Kidney (tissue), 13 donors: ENCODE measurements at regions not wholly inside any gene's neighbourhood (a gene's known extent, or its start where the extent isn't known, plus 50 kb on each side); places are given as distances from the start of the nearest gene placed in this dataset.

Experiments
- DNase-seq, 5 donors: peaks; one replicate each; pipeline ENCODE4 v3.0.0-alpha.2; 2013 to 2020
- FAIRE-seq: peaks from 2 replicates; lab custom pipeline; 2012; peaks lifted over from hg19 to GRCh38; lab: Jason Lieb, UNC
- H3K27ac ChIP-seq, 2 donors: one replicate each; pipeline ENCODE4 v1.7.0; 2013; ENCODE audit warnings: low read depth in 2 of 2, low read length in 2 of 2, inconsistent platforms in 1 of 2
- H3K27me3 ChIP-seq: one replicate; pipeline ENCODE4 v1.7.1; 2013; ENCODE audit warnings: low read length, inconsistent platforms; ENCODE audit not compliant: control insufficient read depth, insufficient read depth
- H3K36me3 ChIP-seq, 3 donors: one replicate each; pipeline versions ENCODE4 v1.7.0 to v1.7.1; 2013; ENCODE audit warnings: low read length in 3 of 3, control low read depth in 1 of 3, inconsistent platforms in 1 of 3; ENCODE audit not compliant: insufficient read depth in 3 of 3, control insufficient read depth in 2 of 3
- H3K4me1 ChIP-seq, 3 donors: one replicate each; pipeline versions ENCODE4 v1.7.0 to v1.7.1; 2013; ENCODE audit warnings: low read length in 3 of 3, inconsistent platforms in 1 of 3, low read depth in 1 of 3; ENCODE audit not compliant: control insufficient read depth in 2 of 3, insufficient read depth in 2 of 3
- H3K4me3 ChIP-seq, 3 donors: one replicate each; pipeline versions ENCODE4 v1.7.0 to v1.8.1; 2013; ENCODE audit warnings: low read length in 3 of 3, control low read depth in 1 of 3, inconsistent platforms in 1 of 3
- H3K9ac ChIP-seq, 3 donors: one replicate each; pipeline versions ENCODE4 v1.7.0 to v1.7.1; 2013; ENCODE audit warnings: low read length in 3 of 3, control low read depth in 1 of 3, inconsistent platforms in 1 of 3
- H3K9me3 ChIP-seq, 3 donors: one replicate each; pipeline versions ENCODE4 v1.7.0 to v1.7.1; 2013; ENCODE audit warnings: low read length in 3 of 3, control low read depth in 1 of 3, inconsistent platforms in 1 of 3; ENCODE audit not compliant: control insufficient read depth in 2 of 3, insufficient read depth in 1 of 3
- intact Hi-C: fragments of 100-400 bp; cut with DNase I; formaldehyde crosslinking; loops from one replicate; pipeline ENCODE4 v1.11.1; 2022
- TF ChIP-seq, protein P1 (sequence below): IDR thresholded peaks from 3 replicates; pipeline ENCODE4 v1.5.1; 2012; ENCODE audit warnings: mild to moderate bottlenecking, moderate library complexity, borderline replicate concordance; ENCODE audit not compliant: insufficient read depth; ENCODE audit errors: extremely low read depth
- donor health status: control.
- donor health status: control.
- donor health status: control.
- donor health status: control.
- donor health status: control.
- donor health status: DM: yes; HTN: yes; CAD: no.
- donor health status: Normal renal cell carcinoma (clear cell type).

DNA sequence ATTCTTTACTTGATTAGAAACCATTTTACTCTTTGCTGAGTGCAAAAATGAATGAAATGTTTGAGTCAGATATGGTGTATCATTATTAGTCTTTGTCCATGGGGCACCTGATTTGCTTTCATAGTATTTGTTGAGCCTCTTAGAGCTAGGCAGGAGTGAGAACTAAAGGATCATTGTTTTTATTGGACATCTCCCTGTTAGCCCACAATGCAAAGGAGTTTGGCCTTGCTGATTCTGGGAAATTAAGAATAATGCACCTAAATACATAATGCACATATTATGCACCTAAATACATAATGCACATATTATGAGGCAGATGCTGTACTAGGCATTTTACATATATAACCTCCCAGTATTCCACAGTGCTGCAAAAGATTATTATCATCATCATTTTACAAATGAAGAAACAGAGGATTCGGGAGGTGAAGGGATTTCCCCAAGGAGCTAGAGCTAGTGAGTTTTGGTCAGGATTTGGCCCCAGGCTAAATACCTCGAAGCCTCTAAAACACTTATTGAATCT is 113.0 kb upstream of the LIFR start:
- H3K27ac ChIP-seq = no peak overlapping the region
- no peak overlapping the region for H3K4me3 ChIP-seq
- FAIRE-seq (no peak), DNase-seq (no peak)
- H3K36me3 ChIP-seq = no peaks in the 10 kb centered on the region
- no peak overlapping the region for H3K9ac ChIP-seq
- H3K9me3 ChIP-seq = no peaks in the 10 kb centered on the region
- TF ChIP-seq, protein P1, sequence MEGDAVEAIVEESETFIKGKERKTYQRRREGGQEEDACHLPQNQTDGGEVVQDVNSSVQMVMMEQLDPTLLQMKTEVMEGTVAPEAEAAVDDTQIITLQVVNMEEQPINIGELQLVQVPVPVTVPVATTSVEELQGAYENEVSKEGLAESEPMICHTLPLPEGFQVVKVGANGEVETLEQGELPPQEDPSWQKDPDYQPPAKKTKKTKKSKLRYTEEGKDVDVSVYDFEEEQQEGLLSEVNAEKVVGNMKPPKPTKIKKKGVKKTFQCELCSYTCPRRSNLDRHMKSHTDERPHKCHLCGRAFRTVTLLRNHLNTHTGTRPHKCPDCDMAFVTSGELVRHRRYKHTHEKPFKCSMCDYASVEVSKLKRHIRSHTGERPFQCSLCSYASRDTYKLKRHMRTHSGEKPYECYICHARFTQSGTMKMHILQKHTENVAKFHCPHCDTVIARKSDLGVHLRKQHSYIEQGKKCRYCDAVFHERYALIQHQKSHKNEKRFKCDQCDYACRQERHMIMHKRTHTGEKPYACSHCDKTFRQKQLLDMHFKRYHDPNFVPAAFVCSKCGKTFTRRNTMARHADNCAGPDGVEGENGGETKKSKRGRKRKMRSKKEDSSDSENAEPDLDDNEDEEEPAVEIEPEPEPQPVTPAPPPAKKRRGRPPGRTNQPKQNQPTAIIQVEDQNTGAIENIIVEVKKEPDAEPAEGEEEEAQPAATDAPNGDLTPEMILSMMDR = no peak
- H3K4me1 ChIP-seq = peaks cover 0 to 5% (median 0%) of the 10 kb centered on the region in 3 donors
- H3K27me3 ChIP-seq = no peaks in the 10 kb centered on the region
- intact Hi-C loops = no loop called here

DNA sequence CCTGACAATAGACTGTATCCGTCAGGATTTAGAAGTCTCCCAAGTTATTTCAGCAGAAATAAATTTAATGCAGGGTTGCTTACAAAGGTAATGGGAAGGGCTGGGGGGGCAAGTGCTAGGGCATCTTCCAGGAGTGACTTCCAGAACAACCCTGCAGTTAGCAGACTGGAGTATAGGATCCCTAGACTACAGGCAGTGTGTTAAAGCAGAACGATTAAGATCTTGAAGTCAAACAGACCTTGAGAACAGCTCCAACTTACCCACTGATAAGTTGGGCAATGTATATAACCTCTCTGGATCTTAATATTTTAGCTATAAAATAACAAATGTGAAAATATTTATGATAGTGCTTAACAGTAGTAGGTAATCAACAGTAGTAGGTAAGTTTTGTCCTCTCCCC is 113.6 kb upstream of the LIFR start:
- TF ChIP-seq, protein P1 = no peak
- FAIRE-seq (no peak), DNase-seq (no peak)
- Histone ChIP-seq H3K36me3 (no peaks in the 10 kb centered on the region), H3K4me3 (no peak overlapping the region), H3K9me3 (no peaks in the 10 kb centered on the region), H3K9ac (no peak overlapping the region), H3K27ac (no peak overlapping the region), H3K27me3 (no peaks in the 10 kb centered on the region), H3K4me1 (peaks cover 0 to 5% (median 0%) of the 10 kb centered on the region in 3 donors)
- intact Hi-C loops = no loop called here

DNA sequence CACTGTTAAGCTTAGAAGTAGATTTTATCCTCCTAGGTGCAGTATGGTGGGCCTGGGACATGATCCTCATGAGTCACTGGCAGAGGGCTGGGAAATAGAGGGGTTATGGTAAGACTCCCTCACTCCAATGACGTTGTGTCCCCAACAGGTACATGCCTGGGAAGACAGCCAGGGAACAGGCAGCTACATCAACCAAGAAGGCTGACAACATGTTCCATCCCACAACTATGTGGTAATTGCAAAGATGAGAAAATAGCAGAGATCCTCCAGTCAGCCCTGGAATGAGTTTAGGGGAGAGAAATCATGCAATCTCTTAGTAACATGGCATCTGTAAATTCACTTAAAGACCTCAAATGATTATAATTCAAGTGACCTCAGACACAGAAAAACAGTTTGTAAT is 114.4 kb upstream of the LIFR start:
- Histone ChIP-seq H3K36me3 (no peaks in the 10 kb centered on the region), H3K4me1 (peaks cover 0 to 5% (median 0%) of the 10 kb centered on the region in 3 donors), H3K27ac (no peak overlapping the region), H3K9me3 (no peaks in the 10 kb centered on the region), H3K9ac (no peak overlapping the region), H3K27me3 (no peaks in the 10 kb centered on the region), H3K4me3 (no peak overlapping the region)
- intact Hi-C loops = no loop called here
- TF ChIP-seq, protein P1 = no peak
- DNase-seq (no peak), FAIRE-seq (no peak)
